GM21825 (cell line): ENCODE measurements at regions not wholly inside any gene's neighbourhood (a gene's known extent, or its start where the extent isn't known, plus 50 kb on each side); places are given as distances from the start of the nearest gene placed in this dataset.
"Not testable (repeated sequence)": the region's sequence is repeated elsewhere in the genome, so short reads cannot be mapped to it uniquely, and the experiment has no call there.

Experiments
- ATAC-seq: cut with Tn5 transposase; IDR thresholded peaks from one replicate; pipeline ENCODE4 v1.9.1; 2021; ENCODE audit warnings: mild to moderate bottlenecking, moderate library complexity; ENCODE audit not compliant: unreplicated experiment

DNA sequence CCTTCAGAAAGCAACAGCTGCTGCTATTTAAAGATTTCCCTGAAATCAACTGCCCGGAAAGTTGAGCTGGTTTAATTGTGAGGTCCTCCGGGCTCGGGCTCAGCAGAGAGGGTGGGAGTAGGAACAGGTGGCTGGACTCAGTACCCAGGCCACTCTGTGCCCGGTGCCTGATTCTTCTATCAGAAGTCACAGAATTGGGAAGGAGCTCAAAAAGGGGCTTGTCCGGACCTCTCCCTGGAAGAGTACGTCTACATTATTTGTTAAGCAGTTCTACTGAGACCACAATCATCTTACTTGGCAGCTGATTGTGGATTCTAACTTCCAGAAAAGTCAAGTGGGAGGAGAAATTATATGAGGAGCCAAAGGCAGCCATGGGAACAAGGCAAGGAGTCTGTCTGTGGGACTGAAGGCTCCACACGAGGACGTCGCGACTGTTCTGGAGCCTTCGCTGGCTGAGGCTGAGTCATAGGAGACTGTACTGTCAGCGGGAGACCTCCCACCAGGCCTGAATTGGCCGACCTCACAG lies 91.7 kb upstream of the ANKRD10 start:
- ATAC-seq = no peak

- ATAC-seq = no peak
These were observed 91.1 kb upstream of the ANKRD10 start for GRCh38 chr13:111005808-111006505.

GRCh38 chr13:111005364-111005763 lies 90.5 kb upstream of the ANKRD10 start:
- ATAC-seq = no peak

DNA sequence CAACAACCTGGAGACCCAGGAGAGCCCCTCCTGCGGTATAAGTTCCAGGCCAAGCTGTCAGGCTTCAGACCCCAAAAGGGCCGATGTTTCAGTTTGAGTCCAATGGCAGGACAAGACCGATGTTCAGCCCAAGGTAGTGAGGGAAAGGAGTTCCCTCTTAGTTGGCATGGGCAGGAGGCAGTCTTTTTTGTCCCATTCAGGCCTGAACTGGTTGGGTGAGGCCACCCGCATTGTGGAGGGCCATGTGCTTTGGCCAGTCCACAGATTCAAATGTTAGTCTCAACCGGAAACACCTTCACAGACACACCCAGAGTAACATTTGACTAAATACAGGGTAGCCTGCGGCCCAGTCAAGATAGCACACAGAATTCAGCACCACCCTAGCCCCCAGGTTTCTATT lies 89.6 kb upstream of the ANKRD10 start:
- ATAC-seq = no peak

GRCh38 chr13:111001636-111002035 lies 86.8 kb upstream of the ANKRD10 start:
- ATAC-seq = no peak

DNA sequence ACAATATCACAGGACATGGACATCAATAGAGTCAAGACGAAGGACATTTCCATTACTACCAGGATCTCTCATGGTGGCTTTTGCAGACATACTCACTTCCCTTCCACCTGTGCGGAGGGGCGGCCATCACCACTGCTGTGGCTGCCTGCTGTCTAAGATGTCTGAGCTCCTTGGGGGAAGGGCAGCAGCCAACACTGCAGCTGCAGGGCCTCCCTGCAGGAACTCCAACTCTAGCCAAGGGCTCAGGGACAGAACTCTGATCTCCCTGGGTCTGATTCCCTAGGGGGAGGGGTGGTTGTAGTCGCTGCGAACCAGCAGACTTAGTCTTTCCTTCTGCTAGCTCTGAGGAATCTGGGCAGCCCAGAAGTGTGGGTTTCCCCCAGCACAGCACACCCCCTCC lies 78.9 kb upstream of the ANKRD10 start:
- ATAC-seq = no peak

DNA sequence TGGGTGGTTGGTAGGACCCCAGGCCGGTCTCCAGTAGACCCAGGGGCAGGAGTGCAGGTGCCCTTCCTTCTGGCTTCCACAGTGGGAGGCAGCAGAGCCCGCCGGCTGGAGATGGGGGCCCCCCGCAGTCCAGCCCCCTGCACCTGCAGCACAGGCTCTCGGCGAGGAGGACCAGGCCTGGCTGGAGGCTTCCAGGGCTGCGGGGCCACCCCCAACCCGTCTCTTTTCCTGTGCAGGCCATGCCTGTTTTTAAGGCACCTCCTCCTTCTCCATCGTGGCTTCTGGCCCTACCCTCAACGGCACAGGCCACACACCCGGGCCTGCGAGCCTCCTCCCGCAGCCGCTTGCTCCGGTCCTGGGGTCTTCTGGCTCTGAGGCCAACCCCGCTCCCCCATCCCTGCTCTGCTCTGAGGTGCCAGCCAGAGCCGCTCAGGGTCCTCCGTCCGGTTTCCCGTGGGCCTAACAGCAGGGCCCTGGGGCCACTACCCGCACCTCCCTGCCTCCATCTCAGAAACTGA lies 77.2 kb upstream of the ANKRD10 start:
- ATAC-seq = no peak

GRCh38 chr13:110989331-110989730 lies 74.5 kb upstream of the ANKRD10 start:
- no peak for ATAC-seq

DNA sequence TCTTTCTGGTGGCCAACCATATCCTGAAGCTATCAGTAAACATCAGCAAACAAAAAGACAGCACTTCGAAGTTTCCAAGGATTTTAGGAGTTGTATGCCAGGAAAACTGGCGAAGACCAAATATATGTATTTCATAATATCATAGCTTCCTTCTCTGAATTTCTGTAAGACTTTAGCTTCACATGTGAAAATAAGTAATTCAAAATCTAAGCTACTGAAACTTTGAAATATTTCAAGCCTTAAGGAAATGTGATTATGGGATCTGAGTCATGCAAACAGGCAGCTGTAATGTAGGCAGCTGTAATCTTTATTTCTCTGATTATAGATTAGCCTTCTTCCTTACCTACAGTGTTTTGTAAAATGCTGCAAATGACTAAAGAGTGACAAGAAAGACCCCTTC lies 70.7 kb upstream of the ANKRD10 start:
- ATAC-seq = no peak

DNA sequence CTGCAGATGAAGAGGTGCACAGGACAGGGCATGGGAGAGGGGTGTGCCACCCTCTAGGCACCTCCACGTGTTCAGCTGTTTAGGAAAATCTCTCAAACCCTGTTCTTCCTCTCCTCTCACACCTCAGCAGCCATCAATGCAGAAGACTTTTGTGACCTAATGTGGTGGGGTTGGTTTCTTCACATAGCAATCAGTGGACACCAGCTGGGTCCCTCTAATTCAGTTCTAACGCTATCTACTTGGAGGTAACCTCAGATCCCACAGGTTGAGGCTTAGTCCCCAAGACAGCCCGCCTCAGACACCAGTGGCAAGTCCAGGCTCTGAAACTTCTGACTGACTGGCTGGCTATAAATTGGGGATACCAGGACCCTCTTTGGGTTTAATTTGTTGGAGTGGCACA lies 69.9 kb upstream of the ANKRD10 start:
- no peak for ATAC-seq

DNA sequence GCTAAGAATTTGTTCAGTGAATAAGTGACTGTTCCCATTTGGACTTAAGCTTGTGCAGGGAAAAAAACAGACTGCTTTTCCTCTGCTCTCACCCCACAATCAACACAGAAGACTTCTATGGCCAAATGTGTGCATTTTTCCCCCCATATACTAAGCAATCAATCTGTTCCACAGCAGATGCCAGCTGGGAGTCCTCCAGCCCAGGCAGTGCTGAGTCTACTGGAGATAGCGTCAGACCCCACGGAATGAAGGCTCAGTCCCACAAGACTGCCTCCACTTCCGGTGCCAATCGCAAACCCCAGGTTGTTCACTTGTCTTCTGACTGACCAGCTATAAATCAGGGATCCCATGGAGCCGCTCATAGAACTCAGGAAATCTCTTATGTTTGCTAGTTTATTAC lies 69.5 kb upstream of the ANKRD10 start:
- no peak for ATAC-seq

- ATAC-seq = no peak
These were observed 68.4 kb upstream of the ANKRD10 start for GRCh38 chr13:110983241-110983640.

DNA sequence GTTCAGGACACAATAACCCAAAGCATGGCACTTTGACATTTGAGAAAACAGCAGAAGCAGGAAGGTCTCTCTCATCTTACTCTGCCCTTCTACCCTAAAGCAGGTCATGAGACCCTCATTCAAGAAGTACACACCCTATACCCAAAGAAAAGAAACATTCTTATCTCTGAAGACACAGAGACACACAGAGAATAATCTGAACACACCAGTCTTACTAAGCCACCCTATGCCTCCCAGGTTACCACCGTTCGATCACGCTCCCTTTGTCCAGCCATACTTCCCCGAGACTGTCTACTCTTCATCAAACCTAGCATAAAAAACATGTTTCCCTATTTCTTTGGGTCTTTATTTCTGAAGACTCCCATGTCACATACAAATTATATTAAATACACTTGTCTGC lies 66.5 kb upstream of the ANKRD10 start:
- no peak for ATAC-seq

- ATAC-seq = no peak
These were observed 66.1 kb upstream of the ANKRD10 start for GRCh38 chr13:110980921-110981320.

DNA sequence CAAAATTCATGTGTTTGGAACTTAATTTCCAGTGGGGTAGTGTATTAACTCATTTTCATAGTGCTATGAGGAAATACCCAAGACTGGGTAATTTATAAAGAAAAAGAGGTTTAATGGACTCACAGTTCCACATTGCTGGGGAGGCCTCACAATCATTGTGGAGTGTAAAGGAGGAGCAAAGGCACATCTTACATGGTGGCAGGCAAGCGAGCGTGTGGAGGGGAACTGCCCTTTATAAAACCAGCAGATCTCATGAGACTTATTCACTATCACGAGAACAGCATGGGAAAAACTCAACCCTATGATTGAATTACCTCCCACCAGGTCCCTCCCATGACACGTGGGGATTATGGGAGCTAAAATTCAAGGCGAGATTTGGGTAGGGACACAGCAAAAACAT lies 64.3 kb upstream of the ANKRD10 start:
- ATAC-seq = not testable (repeated sequence)

GRCh38 chr13:110978390-110978789 lies 63.5 kb upstream of the ANKRD10 start:
- ATAC-seq = no peak

DNA sequence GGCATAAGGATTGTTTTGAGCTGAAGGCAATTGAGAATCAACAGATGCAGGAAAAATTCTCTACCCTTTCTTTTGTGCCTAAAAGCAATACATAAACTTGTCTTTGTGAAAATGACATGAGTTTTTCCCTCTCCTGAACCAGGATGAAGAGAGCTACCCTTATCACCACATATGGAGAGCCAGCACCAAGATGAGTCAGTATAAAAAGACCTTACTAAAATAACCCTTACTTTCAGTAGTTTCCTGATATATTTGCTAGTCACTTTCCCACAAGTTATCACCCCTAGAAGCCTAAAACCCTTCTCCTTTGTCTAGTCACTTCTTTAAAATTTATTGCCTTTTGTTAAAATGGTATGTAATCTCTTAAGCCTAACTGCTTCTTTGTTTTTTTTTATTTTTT lies 61.9 kb upstream of the ANKRD10 start:
- no peak for ATAC-seq

DNA sequence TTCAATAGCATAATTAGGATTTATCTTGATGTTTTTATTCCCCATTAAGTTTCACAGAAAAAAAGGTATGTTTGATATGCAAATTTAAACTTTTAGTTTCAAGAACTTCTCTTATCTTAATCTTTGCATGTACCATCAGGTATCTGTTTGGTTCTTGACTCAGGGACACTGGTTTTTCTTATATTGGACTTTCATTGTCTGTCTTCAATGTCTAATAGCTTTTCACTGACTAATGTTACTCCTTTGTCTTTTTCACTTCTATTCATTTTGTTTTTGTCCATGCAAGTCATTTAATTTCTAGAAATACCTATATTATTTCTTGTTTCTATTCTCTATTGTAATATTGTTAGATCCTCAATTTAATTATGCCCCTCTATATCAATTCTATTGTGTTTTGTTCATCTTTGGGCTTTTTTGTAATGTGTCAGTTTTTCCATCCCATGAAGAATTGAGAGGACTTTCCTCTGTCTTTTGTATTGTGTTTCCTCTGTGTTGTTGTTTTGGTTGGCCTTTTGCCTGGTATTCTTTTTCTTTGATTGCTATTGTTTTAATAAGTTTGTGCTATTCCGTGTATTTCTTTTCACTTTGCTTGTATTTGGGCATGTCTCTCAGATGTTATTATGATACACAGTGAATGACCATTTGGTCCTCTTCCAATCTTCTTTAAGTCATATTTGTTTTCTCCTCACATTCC lies 58.3 kb upstream of the ANKRD10 start:
- ATAC-seq = no peak

DNA sequence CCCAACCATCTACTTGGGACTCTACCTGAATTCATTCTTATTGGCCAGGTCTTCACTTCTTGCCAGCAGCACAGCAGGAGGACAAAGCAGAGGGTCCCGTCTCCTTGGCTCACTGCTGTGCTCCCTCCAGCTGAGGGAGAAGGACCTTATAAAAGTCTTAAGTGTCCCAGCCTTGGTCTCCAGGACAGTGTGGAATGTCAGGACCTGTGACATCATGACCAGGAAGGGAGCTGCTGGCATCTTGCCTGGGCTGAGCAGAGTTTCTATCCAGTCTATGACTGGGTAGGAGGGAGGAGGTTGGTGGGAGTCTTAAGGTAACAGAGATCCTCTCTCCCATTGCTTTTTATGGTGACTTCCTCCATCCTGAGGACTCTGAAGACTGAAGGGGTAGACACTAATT lies 56.6 kb upstream of the ANKRD10 start:
- no peak for ATAC-seq

DNA sequence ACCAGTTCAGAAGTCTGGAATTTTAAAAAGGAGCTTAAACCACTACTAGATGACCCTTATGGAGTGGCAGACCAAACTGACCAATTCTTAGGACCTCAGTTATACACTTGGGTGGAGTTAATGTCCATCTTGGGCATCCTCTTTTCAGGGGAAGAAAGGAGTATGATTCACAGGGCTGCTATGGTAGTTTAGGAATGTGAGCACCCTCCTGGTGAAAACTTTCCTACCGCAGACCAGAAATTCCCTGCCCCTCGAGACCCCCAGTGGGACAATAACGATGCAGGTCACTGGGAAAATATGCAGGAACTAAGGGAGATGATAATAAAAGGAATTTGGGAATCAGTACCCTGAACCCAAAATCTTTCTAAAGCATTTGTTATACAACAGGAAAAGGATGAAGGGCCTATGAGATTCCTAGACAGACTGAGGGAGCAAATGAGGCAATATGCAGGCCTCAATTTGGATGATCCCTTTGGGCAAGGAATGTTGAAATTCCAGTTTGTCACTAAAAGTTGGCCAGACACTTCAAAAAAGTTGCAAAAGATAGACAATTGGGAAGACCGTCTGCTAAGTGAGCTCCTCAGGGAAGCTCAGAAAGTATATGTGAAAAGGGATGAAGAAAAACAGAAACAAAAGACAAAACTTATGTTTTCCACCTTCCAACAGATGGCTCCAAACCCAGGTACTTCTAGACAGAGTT lies 52.4 kb upstream of the ANKRD10 start:
- not testable (repeated sequence) for ATAC-seq

DNA sequence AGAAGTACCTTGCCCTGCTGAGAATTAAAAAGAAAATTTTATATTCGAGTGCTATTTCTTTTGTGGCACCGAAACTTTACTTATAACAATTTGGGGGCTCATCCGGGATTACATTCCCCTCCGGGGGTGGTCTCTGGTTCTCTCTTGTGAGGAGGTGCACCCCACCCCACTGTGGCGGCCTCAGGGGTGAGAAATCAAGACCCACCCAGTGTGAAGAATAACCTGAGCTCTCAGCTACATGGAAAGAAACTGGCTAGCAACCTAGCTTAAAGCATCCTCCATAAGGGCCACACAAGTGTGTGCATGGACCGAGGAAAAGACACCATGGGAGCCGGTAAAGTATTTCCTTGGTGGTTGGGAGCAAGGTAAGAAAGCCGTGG lies 50.9 kb upstream of the ANKRD10 start:
- no peak for ATAC-seq
